Ramos (cell line): ENCODE measurements at regions not wholly inside any gene's neighbourhood (a gene's known extent, or its start where the extent isn't known, plus 50 kb on each side); places are given as distances from the start of the nearest gene placed in this dataset.
"Not testable (repeated sequence)": the region's sequence is repeated elsewhere in the genome, so short reads cannot be mapped to it uniquely, and the experiment has no call there.

Experiments used
- in situ Hi-C: fragments of 300-500 bp; cut with MboI; formaldehyde crosslinking; loops from one replicate; pipeline ENCODE4 v1.14.3; 2022; ENCODE audit warnings: low sequenced_read_pairs; ENCODE audit not compliant: unreplicated experiment

DNA sequence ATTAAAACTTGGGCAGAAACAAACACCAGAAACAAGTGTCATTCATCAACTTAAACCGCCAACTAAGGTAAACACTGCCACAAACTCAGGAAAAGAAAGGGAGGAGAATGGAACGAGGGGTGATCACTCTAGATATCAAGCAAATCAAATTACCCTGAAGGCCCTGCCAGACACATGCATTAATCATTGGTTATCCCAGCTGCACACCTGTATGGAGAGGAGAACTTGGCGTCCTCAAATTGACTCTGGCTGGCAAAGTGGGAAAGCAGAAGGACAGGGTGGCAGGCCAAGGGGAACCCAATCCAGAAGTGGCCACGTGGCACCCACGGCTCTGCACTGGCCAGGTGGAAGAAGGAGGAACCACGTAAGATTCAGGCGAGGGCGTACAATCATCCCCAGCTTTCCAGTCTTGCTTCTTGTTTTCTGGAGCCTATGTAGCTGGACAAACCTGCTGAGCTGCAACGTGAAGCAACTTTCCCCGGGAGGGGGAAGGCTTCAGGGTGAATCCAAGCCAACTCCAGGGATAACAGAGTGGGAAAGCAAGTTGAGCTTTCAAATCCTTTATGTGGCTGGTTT, 156.2 kb upstream of the JARID2 start:
- in situ Hi-C loops, result no loop called here

DNA sequence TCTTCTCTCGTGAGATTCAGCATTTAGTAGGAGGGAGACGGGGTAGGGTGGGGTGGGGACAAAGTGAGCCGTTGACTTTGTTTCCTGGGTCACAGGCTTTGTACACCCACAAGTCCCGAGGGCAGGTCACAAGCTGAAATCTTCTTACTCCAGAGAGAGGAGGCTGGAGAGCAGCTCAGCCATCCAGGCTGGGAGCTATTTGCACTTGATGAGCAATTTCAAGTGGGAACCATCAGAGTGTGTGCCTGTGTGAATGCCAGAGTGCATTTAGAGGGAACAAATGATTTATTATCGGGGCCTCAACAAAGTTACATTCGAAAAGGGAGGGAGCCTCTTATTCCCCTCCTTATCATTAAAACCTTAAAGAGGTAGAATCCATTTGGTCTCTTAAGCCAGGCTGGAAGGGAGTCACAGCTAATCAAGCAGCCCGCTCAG, 155.7 kb upstream of the JARID2 start:
- in situ Hi-C loops, result no loop called here

GRCh38 chr6:15090745-15091384, 155.0 kb upstream of the JARID2 start:
- in situ Hi-C loops, result no loop called here

DNA sequence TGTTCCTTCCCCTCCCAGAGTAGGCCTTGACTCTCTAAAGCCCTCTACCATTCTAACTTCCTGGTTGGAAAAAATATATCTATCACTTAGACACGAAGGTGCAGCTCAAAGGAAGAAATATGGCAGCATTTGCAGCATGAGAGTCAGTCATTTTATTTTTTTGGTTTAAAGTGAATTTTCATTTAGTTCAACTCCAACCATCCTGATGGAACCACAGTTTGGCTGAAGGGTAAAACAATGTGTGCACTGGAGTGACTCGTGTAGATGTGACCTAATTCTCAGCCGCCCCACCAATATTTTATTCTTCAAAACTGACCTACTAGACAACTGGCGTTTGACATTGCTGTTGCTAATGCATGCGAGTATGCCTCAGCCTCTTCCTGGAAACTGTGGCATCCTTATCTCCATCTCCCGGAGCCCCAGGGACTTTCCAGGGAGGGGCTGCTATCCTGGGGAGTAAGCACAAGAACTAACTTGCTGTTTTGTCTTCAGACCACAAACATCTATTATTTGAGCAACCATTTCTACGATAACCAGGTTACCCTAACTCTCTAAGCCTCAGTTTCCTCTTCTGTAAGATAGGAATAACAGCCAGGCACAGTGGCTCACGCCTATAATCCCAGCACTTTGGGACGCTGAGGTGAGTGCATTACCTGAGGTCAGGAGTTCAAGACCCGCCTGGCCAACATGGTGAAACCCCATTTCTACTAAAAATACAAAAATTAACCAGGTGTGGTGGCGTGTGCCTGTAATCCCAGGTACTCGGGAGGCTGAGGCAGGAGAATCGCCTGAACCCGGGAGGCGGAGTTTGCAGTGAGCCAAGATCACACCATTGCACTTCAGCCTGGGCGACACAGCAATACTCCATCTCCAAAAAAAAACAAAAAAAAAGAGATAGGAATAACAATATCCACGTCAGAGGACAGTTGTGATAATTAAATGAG, 148.7 kb upstream of the JARID2 start:
- in situ Hi-C loops, result no loop called here

DNA sequence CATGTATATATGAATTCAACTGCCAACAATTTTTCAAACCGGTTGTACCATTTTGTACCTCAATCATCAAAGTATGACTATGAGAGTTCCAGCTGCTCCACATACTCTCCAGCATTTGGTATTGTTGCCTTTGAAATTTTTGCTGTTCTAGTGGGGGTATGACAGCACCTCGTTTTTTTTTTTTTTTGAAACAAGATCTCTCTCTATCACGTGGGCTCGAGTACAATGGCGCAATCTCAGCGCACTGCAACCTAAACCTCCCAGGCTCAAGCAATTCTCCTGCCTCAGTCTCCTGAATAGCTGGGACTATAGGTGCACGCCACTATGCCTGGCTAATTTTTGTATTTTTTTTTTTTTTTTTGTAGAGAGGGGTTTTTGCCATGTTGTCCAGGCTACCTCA, 144.7 kb upstream of the JARID2 start:
- in situ Hi-C loops, result no loop called here

GRCh38 chr6:15102241-15102640, 143.6 kb upstream of the JARID2 start:
- in situ Hi-C loops, result no loop called here

DNA sequence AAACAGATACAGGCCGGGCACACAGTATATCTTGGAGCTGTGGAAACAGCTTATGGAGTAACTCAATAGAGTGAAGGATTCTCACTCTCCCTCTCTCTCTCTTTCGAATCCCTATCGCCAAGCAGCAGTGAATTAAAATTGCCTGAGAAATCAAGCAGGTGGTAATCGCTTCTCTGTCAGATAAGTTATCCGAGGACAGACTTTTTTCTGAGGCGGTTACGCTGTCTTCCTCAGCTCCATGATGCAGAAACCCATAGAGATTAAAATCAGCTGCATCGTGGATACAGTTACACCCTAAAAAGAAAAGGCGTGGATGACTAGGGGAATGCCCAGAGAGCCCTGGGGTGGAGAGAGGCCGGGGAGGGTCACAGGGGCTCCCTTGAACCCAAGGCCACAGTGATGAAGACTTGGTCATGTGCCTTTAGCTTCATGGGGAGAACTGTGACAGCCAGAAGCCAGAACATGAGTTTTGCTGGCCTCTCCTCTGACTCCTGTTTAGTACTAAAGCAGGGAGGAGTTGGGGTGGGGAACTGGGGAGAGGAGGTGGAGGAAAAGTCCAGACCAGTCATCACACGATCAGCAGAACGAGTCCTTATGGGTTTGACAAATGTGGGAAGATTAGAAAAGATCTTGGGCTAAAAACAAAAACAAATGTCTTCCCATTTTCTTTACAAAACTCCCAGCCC, 138.8 kb upstream of the JARID2 start:
- in situ Hi-C loops, result no loop called here

DNA sequence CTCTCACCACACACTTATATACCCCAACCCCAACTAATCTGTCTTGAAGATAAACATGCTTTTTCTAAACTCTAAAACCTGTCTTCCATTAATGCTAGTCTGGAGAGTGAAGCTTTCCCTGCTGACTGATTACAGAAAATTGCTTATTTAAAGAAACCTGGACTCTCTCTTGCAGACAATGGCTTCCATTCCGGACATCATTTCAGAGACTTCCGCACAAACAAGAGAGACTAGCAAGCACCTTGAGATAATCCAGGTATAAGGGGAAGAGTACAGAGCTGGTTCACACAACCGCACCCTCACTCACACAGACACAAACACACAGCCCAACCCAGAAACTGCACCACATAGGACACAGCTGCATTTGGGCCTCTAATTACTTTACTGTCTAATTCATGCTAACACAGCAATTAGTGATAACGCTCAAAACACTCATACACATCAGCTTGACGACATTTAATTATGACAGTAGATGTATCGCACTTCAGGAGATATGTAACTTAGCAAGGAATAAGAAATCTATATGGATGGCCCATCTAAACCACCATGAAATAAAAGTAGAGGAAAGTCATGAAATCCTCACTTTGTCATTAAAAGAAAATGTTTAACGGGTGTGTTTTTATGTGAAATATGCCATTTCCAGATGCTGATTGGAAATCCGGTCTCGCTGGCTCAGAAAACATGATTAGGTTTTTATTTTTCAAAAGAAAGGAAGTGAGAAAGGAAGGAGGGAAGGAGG, 138.1 kb upstream of the JARID2 start:
- in situ Hi-C loops, result no loop called here

- in situ Hi-C loops, result no loop called here
Measured at GRCh38 chr6:15108383-15108715, 137.5 kb upstream of the JARID2 start.

DNA sequence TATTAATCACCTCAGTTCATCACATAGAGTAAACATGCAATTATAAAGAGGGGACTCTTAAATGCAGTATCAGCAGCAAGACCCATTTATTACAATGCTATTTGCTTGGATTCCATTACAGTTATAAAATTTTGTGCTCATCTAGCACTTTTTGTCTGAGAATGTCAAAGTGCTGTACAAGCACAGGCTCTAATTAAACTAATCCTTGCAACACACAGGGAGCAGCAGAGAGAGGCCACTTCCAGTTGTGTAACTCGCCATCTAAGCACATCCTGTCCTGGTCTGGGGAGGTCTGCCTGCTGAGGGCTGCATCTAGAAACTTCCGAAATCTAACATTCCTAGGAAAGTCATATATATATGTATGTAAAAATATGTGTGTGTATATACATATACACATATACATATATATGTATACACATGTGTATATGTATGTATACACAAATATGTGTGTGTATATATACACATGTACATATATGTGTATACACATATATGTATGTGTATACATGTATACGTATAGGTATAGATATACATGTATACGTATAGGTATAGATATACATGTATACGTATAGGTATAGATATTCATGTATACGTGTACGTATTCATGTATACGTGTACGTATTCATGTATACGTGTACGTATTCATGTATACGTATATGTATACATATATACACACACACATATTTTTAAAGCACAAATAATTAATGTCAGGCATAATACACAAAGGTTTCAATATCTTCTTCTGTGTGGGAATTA, 136.4 kb upstream of the JARID2 start:
- in situ Hi-C loops, result no loop called here

DNA sequence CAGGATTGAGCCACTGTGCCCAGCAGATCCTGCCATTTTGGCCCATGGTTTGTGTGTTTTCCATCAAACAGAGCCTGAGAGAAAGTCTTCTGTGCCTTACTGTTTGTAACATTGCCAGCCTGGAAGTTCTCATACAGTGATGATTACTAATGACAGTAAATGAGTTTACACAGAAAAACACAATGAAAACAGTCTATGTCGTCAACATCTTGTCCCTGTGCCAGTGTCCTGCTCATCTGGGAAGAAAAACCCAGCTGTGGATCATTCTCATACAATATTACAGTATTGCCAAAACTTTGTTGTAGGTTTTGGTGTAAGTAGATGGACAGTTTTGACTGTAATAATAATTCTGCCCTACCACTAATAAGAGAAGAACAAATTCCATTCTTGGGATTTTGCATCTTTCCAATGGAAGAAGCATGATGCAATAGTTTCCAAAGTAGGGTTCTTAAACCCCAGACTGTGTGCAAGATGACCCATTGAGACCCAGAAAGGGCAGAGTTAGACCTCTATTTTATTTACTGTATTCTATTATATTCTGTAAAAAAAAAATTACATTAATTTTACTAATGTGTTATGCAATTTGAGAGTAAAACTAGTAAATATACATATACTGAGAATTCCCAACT, 135.0 kb upstream of the JARID2 start:
- in situ Hi-C loops, result no loop called here

GRCh38 chr6:15111576-15111975, 134.3 kb upstream of the JARID2 start:
- in situ Hi-C loops, result not testable (repeated sequence)

DNA sequence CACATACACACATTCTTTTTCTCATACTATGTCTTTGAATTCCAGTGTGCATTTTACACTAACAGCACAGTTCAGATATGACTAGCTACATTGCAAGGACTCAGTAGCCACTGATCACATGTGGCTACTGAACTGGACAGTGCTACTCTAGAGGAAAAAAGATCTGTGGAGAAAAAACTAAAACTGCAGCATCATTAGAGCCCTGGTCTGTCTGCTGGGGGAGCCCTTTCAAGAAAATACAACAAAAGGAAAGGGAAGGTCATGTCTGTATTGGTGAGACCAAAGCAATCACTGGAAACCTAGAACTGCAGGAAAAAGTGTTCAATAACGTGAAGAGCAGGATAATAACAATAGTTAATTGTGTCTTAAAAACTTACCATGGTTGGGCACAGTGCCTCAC, 132.3 kb upstream of the JARID2 start:
- in situ Hi-C loops, result no loop called here

GRCh38 chr6:15114061-15114460, 131.8 kb upstream of the JARID2 start:
- in situ Hi-C loops, result no loop called here

- in situ Hi-C loops, result no loop called here
Measured at GRCh38 chr6:15116889-15117288, 129.0 kb upstream of the JARID2 start.

- in situ Hi-C loops, result no loop called here
Measured at GRCh38 chr6:15121443-15121842, 124.4 kb upstream of the JARID2 start.

DNA sequence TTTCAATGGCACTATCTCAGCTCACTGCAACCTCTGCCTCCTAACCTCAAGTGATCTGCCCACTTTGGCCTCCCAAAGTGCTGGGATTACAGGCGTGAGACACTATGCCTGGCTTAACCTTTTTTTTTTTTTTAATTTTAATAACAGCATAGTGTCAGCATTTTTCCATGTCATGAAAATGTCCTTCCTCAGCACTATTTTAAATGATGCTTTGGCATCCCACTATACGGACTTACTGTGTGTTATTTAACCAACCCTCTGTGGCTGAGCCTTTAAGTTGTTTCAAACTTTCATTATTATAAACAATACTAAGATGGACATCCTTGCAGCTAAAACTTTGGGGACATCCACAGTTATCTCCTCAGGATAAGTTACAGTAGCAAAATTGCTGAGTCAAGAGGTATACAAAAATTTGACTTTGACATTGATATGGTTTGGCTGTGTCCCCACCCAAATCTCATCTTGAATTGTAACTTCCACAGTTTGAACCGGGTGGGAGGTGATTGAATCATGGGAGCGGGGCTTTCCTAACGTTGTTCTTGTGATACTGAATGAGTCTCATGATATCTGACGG, 123.8 kb upstream of the JARID2 start:
- in situ Hi-C loops, result no loop called here

DNA sequence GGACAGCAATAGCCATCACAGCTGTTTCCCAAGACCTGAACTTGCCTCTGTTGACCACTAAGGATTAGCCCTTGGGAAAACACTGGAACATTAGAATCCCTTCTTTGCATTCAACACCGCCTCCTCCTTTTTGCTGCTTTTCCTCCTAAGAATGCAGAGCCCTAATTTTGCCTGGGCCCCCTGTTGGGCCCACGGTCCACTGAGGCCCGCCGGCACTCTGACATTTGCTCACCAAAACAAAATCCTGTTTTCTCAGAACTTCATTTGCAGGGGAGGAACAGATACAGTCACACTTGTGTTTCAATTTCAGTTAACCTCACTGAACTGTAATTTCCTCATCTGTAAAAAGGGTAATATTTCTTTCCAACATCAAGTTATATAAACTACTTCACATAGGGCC, 116.0 kb upstream of the JARID2 start:
- in situ Hi-C loops, result no loop called here

DNA sequence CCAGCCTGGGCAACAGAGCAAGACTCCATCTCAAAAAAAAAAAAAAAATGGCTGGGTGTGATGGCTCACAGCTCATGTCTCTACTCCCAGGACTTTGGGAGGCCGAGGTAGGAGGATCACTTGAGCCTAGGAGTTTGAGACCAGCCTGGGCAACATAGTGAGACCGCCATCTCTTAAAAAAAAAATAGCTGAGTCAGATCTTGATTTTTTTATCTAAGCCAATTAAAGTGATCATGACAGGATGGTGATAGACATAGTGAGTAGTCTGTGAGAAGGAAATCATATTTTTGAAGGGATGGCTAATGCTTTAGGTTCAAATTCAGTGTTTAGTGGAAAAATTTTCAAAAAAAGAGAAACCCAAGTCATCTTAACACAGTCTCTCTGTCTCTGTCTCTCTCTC, 114.6 kb upstream of the JARID2 start:
- in situ Hi-C loops, result no loop called here
